ENCODE measurements at regions not wholly inside any gene's neighbourhood (a gene's known extent, or its start where the extent isn't known, plus 50 kb on each side); places are given as distances from the start of the nearest gene placed in this dataset.

GRCh38 chr10:130816116-130816901 is 495.2 kb downstream of the TCERG1L start:
- TF ChIP-seq EZH2 (IDR thresholded peaks at IDR 0.05; ENCODE audit: low read length, unreplicated experiment) = no peak
- no peak for TF ChIP-seq CTCF (conservative IDR thresholded peaks at IDR 0.05; ENCODE audit: low read depth, low read length)
- no peak for TF ChIP-seq EZH2phosphoT487 (IDR thresholded peaks at IDR 0.05; ENCODE audit: borderline replicate concordance, low read length)
